PC-9 (cell line): ENCODE measurements at regions not wholly inside any gene's neighbourhood (a gene's known extent, or its start where the extent isn't known, plus 50 kb on each side); places are given as distances from the start of the nearest gene placed in this dataset.
"Not testable (repeated sequence)": the region's sequence is repeated elsewhere in the genome, so short reads cannot be mapped to it uniquely, and the experiment has no call there.

Experiments
- CTCF ChIP-seq: fragments of 200-600 bp; sonication (generic); conservative IDR thresholded peaks from 2 replicates; pipeline ENCODE4 v1.6.1; 2017; ENCODE audit warnings: mixed run types, antibody characterized with exemption, mild to moderate bottlenecking, moderate library complexity
- EZH2 ChIP-seq: fragments of 200-600 bp; sonication (generic); IDR thresholded peaks from 2 replicates; pipeline ENCODE4 v1.8.0; 2017; ENCODE audit warnings: antibody characterized with exemption, low read depth

GRCh38 chr5:101290761-101291160, 387.7 kb upstream of the ST8SIA4 start:
- TF ChIP-seq CTCF, EZH2: not testable (repeated sequence)
